OCI-LY7 (cell line): ENCODE measurements at regions not wholly inside any gene's neighbourhood (a gene's known extent, or its start where the extent isn't known, plus 50 kb on each side); places are given as distances from the start of the nearest gene placed in this dataset.

Source experiments
- EZH2phosphoT487 ChIP-seq: fragments of 200-600 bp; sonication (generic); IDR thresholded peaks from 2 replicates; pipeline ENCODE4 v1.6.1; 2018; ENCODE audit warnings: low read depth, borderline replicate concordance, mild to moderate bottlenecking, mixed run types, antibody characterized with exemption, low read length, moderate library complexity, mixed read lengths
- TF ChIP-seq, protein P1 (sequence below): fragments of 200-600 bp; sonication (generic); conservative IDR thresholded peaks from 2 replicates; pipeline ENCODE4 v1.5.1; 2014; ENCODE audit warnings: mild to moderate bottlenecking, antibody characterized with exemption, low read length, moderate library complexity, mixed read lengths

DNA sequence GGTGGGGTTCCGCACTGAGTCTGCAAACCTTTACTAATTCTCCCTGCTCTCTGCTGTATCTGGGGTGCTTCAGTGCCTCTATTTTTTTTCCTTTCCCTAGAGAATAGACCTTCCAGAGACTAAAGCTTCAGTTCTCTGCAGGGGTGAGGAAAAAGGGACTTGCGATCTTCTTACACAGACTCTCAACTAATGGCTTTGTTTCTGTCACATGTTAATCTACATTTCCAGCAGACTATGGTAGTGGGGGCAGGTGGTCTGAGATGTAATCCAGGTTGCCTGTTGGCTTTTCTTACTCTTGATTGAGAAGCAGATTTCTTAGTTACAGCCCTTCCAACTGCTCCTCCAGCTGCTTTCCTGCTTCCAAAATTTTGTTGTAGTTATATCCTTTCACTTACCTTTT, 229.0 kb upstream of the NLRP1 start:
- TF ChIP-seq, protein P1, sequence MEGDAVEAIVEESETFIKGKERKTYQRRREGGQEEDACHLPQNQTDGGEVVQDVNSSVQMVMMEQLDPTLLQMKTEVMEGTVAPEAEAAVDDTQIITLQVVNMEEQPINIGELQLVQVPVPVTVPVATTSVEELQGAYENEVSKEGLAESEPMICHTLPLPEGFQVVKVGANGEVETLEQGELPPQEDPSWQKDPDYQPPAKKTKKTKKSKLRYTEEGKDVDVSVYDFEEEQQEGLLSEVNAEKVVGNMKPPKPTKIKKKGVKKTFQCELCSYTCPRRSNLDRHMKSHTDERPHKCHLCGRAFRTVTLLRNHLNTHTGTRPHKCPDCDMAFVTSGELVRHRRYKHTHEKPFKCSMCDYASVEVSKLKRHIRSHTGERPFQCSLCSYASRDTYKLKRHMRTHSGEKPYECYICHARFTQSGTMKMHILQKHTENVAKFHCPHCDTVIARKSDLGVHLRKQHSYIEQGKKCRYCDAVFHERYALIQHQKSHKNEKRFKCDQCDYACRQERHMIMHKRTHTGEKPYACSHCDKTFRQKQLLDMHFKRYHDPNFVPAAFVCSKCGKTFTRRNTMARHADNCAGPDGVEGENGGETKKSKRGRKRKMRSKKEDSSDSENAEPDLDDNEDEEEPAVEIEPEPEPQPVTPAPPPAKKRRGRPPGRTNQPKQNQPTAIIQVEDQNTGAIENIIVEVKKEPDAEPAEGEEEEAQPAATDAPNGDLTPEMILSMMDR: no peak
- no peak for TF ChIP-seq EZH2phosphoT487
